ENCODE measurements at regions not wholly inside any gene's neighbourhood (a gene's known extent, or its start where the extent isn't known, plus 50 kb on each side); places are given as distances from the start of the nearest gene placed in this dataset.
"Not testable (repeated sequence)": the region's sequence is repeated elsewhere in the genome, so short reads cannot be mapped to it uniquely, and the experiment has no call there.

DNA sequence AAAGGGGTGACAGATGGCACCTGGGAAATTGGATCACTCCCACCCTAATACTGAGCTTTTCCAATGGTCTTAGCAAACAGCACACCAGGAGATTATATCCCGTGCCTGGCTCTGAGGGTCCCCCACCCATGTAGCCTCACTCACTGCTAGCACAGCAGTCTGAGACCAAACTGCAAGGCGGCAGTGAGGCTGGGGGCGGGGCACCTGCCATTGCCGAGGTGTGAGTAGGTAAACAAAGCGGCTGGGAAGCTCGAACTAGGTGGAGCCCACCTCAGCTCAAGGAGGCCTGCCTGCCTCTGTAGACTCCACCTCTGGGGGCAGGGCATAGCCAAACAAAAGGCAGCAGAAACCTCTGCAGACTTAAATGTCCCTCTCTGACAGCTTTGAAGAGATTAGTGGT lies 188.9 kb downstream of the NNT start:
- not testable (repeated sequence) for TF ChIP-seq CHD4 (IDR thresholded peaks at IDR 0.05; ENCODE audit: insufficient read depth, insufficient replicate concordance, low read depth, low read length, poor library complexity, severe bottlenecking); ZNF707 (CRISPR knock-in tag; conservative IDR thresholded peaks at IDR 0.05); BRD9 (IDR thresholded peaks at IDR 0.05; ENCODE audit: low read depth, partially characterized antibody); SIN3A (IDR thresholded peaks at IDR 0.05; ENCODE audit: borderline replicate concordance in 2 of 2, control insufficient read depth in 1 of 2, low read depth in 2 of 2, low read length in 2 of 2); ZKSCAN8 (CRISPR knock-in tag; IDR thresholded peaks at IDR 0.05); POLR2A (conservative IDR thresholded peaks at IDR 0.05); ZFP36 (IDR thresholded peaks at IDR 0.05; ENCODE audit: low read depth, low read length, partially characterized antibody); CAMTA2 (CRISPR knock-in tag; conservative IDR thresholded peaks at IDR 0.05); ATF7 (IDR thresholded peaks at IDR 0.05)
- TF ChIP-seq, protein P1, sequence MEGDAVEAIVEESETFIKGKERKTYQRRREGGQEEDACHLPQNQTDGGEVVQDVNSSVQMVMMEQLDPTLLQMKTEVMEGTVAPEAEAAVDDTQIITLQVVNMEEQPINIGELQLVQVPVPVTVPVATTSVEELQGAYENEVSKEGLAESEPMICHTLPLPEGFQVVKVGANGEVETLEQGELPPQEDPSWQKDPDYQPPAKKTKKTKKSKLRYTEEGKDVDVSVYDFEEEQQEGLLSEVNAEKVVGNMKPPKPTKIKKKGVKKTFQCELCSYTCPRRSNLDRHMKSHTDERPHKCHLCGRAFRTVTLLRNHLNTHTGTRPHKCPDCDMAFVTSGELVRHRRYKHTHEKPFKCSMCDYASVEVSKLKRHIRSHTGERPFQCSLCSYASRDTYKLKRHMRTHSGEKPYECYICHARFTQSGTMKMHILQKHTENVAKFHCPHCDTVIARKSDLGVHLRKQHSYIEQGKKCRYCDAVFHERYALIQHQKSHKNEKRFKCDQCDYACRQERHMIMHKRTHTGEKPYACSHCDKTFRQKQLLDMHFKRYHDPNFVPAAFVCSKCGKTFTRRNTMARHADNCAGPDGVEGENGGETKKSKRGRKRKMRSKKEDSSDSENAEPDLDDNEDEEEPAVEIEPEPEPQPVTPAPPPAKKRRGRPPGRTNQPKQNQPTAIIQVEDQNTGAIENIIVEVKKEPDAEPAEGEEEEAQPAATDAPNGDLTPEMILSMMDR (IDR thresholded peaks at IDR 0.05 in 2 of 3, conservative IDR thresholded peaks at IDR 0.05 in 1 of 3; ENCODE audit: insufficient read depth in 2 of 3, low read depth in 1 of 3, low read length in 3 of 3) = not testable (repeated sequence)
- TF ChIP-seq, protein P2, sequence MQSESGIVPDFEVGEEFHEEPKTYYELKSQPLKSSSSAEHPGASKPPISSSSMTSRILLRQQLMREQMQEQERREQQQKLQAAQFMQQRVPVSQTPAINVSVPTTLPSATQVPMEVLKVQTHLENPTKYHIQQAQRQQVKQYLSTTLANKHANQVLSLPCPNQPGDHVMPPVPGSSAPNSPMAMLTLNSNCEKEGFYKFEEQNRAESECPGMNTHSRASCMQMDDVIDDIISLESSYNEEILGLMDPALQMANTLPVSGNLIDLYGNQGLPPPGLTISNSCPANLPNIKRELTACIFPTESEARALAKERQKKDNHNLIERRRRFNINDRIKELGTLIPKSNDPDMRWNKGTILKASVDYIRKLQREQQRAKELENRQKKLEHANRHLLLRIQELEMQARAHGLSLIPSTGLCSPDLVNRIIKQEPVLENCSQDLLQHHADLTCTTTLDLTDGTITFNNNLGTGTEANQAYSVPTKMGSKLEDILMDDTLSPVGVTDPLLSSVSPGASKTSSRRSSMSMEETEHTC (IDR thresholded peaks at IDR 0.05) = not testable (repeated sequence)
- TF ChIP-seq, protein P3, sequence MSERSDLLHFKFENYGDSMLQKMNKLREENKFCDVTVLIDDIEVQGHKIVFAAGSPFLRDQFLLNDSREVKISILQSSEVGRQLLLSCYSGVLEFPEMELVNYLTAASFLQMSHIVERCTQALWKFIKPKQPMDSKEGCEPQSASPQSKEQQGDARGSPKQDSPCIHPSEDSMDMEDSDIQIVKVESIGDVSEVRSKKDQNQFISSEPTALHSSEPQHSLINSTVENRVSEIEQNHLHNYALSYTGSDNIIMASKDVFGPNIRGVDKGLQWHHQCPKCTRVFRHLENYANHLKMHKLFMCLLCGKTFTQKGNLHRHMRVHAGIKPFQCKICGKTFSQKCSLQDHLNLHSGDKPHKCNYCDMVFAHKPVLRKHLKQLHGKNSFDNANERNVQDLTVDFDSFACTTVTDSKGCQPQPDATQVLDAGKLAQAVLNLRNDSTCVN (CRISPR knock-in tag; IDR thresholded peaks at IDR 0.05) = not testable (repeated sequence)
- TF ChIP-seq, protein P4, sequence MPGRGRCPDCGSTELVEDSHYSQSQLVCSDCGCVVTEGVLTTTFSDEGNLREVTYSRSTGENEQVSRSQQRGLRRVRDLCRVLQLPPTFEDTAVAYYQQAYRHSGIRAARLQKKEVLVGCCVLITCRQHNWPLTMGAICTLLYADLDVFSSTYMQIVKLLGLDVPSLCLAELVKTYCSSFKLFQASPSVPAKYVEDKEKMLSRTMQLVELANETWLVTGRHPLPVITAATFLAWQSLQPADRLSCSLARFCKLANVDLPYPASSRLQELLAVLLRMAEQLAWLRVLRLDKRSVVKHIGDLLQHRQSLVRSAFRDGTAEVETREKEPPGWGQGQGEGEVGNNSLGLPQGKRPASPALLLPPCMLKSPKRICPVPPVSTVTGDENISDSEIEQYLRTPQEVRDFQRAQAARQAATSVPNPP (IDR thresholded peaks at IDR 0.05; ENCODE audit: borderline replicate concordance, insufficient read depth, insufficient read length) = not testable (repeated sequence)
